Gastroesophageal sphincter (tissue), 3 donors: ENCODE measurements at regions not wholly inside any gene's neighbourhood (a gene's known extent, or its start where the extent isn't known, plus 50 kb on each side); places are given as distances from the start of the nearest gene placed in this dataset.

Experiments used
- CTCF ChIP-seq, 4 experiments: fragments of 200-600 bp in 2 of 4; fragments of 450-650 bp in 2 of 4; sonication (generic) in 1 of 4; IDR thresholded peaks; one replicate each; pipeline ENCODE4 v1.5.1; 2017 to 2019; ENCODE audit warnings: antibody characterized with exemption in 4 of 4, mild to moderate bottlenecking in 2 of 4, moderate library complexity in 2 of 4
- EP300 ChIP-seq: sonication (generic); formaldehyde crosslinking; IDR thresholded peaks from one replicate; pipeline ENCODE4 v1.6.1; 2017; ENCODE audit warnings: antibody characterized with exemption, mild to moderate bottlenecking
- POLR2A ChIP-seq, 2 donors: fragments of 450-650 bp; IDR thresholded peaks; one replicate each; pipeline ENCODE4 v1.6.1; 2017; ENCODE audit warnings: antibody characterized with exemption in 2 of 2, mild to moderate bottlenecking in 2 of 2, moderate library complexity in 1 of 2

GRCh38 chr1:79969886-79970285 is 963.4 kb upstream of the ADGRL4 start:
- TF ChIP-seq CTCF (IDR thresholded peaks at IDR 0.05) = no peak
- TF ChIP-seq EP300 = no peak
- TF ChIP-seq POLR2A (IDR thresholded peaks at IDR 0.05) = no peak
